GM19468 (cell line): ENCODE measurements at regions not wholly inside any gene's neighbourhood (a gene's known extent, or its start where the extent isn't known, plus 50 kb on each side); places are given as distances from the start of the nearest gene placed in this dataset.
"Not testable (repeated sequence)": the region's sequence is repeated elsewhere in the genome, so short reads cannot be mapped to it uniquely, and the experiment has no call there.

Experiments used
- ATAC-seq: cut with Tn5 transposase; IDR thresholded peaks from one replicate; pipeline ENCODE4 v1.9.1; 2021; ENCODE audit warnings: mild to moderate bottlenecking, moderate library complexity, moderate number of reproducible peaks; ENCODE audit not compliant: unreplicated experiment; ENCODE audit errors: extremely low read depth

GRCh38 chr14:46147452-46147851 is 504.1 kb downstream of the RPL10L start:
- ATAC-seq, result no peak

DNA sequence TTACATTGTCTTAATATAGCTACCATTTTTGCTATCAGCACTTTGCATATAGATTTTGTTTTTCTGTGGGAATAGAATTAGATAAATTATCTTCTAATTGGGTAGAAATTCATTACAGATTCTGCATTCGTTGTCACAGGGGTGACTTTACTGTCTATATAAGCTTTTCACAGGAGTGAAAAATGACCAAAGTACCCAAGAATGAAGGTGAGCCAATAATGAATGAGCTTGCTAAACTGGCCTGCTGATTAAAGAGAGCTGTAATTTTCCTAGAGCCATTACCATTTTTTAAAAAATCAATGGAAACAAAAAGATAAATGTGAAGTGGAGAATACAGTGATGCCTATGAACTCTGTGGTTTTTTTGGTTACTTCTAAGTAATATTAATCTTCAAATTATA is 504.6 kb downstream of the RPL10L start:
- no peak for ATAC-seq

DNA sequence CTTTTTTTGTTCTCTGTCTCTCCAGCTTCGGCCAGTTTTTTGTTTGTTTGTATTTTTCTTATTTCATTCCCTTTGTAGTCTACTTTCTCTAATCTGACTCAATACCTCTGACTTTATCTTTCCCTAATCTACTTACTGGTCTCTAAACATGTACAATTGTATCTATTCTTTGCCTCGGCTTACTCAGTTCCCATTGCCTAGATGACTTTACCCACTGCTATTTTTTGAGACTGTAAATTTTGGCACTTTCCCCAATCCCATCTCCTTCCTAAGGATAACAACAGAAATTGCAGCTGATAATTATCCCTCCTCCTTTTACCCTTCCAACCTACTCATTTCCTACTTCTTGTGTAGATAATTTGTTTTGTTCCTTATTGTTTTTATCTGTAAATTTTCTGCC is 511.1 kb downstream of the RPL10L start:
- no peak for ATAC-seq

GRCh38 chr14:46139649-46140048 is 511.9 kb downstream of the RPL10L start:
- no peak for ATAC-seq

GRCh38 chr14:46137786-46138185 is 513.8 kb downstream of the RPL10L start:
- ATAC-seq, result no peak

- no peak for ATAC-seq
Measured at GRCh38 chr14:46136456-46136855, 515.1 kb downstream of the RPL10L start.

DNA sequence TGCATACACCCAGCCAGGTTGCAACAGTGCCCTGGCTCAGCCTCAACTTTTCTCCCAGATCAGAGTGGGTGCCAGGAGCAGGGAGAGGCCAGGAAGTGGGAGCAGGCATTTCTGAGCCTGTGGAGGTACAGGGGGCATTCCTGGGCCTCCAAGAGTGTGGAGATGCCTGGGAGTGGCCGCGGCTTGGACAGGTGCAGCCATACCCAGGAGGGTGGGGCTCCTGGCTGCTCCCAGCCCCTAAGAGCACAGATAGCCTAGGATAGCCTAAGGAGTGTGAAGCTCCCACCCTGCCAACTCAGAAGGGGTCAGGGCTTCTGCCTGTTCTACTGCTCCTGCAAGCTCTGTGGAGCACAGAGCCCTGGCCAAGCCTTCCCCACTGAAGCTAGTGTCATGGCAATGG is 543.4 kb downstream of the RPL10L start:
- no peak for ATAC-seq

GRCh38 chr14:46100901-46101300 is 550.7 kb downstream of the RPL10L start:
- ATAC-seq, result not testable (repeated sequence)

GRCh38 chr14:46091819-46092218 is 559.8 kb downstream of the RPL10L start:
- ATAC-seq, result no peak

DNA sequence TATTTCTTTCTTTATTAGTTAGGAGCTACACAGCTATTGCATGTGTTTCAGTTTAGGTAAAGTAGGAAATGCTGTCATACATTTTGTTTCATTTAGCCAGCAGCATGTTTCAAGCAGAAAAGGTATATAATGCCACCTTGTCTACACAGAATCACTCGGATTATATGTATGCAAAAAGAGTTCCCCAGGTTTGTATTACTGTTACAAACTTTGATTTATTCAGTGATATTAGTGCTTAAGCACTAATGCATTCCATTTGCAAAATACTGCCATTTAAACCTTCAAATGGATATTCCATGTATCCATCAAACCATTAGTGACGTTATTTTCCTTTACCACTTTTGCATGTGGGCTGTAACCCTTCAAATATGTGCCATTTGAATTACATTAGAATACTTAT is 564.0 kb downstream of the RPL10L start:
- no peak for ATAC-seq

DNA sequence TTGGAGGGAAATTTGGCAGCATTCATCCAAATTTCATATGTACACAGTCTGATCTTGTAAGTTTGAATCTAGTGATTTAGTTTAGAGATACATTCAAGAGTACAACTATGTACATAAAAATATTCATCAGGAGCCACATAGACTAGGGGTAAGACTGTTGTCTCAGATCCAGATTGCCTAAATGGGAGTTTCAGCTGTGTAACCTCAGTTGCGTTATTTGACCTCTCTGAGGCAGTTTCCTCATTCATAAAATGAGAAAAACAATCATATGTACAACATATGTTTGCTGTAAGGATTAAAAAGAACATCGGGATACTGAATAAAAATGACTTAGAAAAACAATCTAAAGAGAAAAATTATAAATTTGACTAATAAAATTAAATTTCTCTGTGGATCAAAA is 577.5 kb downstream of the RPL10L start:
- ATAC-seq, result no peak

GRCh38 chr14:46063872-46064271 is 587.7 kb downstream of the RPL10L start:
- no peak for ATAC-seq

GRCh38 chr14:46058964-46059563 is 592.5 kb downstream of the RPL10L start:
- no peak for ATAC-seq

GRCh38 chr14:46057799-46058198 is 593.8 kb downstream of the RPL10L start:
- ATAC-seq, result no peak

DNA sequence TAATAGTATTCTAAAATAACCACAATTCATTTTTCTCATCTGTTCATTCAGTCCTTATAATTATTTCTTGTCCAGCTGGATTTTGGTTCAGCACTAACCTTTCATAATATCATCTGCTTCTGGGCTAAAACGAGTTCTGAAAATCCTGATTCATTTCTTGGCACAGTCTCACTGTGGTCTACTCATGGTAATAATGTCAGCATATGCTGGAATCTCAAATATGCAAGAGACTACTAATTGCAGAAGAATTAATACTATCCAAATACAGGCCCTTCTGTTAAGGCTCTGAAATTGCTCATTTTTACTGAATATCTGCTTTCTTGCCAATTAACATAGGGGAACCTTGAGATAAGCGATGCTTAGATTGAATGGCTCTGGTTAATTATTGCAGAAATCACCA is 597.1 kb downstream of the RPL10L start:
- no peak for ATAC-seq

DNA sequence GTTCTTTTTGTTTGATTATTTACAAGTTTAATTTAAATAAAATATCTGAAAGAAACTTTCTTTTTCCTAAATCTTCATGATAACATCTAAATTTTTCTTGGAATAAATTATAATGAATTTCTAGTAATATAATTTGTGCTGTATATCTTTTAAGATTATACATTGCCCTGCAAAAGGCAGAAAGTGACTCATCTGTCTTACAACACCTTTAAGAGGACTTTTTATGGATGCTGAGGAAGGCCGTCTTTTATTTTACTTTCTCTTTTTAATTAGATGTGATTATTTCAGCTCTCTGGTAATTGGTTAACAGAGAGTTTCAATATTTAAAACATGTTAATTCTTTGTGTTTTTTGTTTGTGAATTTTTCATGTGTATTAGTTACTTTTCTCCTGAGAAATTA is 598.4 kb downstream of the RPL10L start:
- ATAC-seq, result no peak

DNA sequence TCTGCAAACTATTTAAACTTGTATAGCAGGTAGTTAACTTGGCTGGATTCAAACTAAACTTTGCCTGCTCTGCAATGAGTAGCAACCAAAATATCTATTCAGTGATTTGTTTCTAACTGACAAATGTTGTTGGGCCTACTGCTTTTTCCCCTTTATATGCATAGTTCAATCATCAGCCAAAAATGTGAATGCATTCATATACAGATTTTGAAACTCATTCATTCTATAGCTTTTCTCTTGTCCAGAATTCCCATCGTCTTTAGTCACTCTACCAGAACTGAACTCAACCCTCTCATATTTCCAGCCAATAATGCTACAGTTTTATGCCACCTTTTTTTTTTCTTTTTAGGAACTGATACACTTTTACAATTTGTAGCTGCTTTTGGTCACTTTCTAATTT is 599.8 kb downstream of the RPL10L start:
- no peak for ATAC-seq

GRCh38 chr14:46048127-46048526 is 603.5 kb downstream of the RPL10L start:
- no peak for ATAC-seq

DNA sequence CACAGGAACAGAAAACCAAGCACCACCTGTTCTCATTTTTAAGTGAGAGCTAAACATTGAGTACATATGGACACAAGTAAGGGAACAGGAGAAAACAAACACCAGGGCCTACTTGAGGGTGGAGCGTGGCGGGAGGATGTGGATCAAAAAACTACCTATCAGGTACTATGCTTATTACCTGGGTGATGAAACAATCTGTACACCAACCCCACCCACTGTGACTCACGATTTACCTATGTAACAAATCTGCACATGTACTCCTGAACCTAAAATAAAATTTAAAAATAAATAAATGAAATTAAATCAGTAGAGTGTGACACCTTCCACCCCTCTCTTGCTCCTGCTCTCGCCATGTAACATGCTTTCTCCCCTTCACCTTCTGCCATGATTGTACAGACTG is 615.5 kb downstream of the RPL10L start:
- no peak for ATAC-seq

GRCh38 chr14:46034305-46034704 is 617.3 kb downstream of the RPL10L start:
- ATAC-seq, result no peak

- ATAC-seq, result no peak
Measured at GRCh38 chr14:46018846-46019420, 632.6 kb downstream of the RPL10L start.

GRCh38 chr14:46008348-46008747 is 643.2 kb downstream of the RPL10L start:
- no peak for ATAC-seq
